ENCODE measurements at regions not wholly inside any gene's neighbourhood (a gene's known extent, or its start where the extent isn't known, plus 50 kb on each side); places are given as distances from the start of the nearest gene placed in this dataset.

DNA sequence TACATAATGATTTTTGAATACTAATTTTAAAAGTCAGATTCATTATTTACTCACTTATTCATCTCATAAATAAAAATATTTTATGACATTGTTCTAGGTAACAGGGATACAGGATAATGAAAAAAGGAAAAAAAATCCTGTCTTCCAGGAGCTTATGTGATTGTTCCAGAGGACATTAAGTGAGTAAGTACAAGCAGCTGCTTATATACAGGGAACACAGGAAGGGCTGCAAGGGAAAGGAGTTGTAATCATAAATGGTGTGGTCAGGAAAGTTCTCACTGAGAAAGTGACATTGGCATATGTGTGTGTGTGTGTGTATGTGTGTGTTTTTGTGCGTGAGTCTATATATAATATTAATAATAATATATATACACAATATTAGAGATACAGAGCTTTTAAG, 121.8 kb downstream of the HAO1 start:
- Histone ChIP-seq H3K4me3 (ENCODE audit: low read depth, low read length) (no peak overlapping the region), H3K27me3 (ENCODE audit: control insufficient read depth, insufficient read depth, low read length) (no peaks in the 10 kb centered on the region), H3K9me3 (ENCODE audit: control insufficient read depth, insufficient read depth, low read length) (no peaks in the 10 kb centered on the region), H3K27ac (ENCODE audit: low read depth, low read length) (no peak overlapping the region)
- POLR2A ChIA-PET: no interaction called here
- TF ChIP-seq, protein P1, sequence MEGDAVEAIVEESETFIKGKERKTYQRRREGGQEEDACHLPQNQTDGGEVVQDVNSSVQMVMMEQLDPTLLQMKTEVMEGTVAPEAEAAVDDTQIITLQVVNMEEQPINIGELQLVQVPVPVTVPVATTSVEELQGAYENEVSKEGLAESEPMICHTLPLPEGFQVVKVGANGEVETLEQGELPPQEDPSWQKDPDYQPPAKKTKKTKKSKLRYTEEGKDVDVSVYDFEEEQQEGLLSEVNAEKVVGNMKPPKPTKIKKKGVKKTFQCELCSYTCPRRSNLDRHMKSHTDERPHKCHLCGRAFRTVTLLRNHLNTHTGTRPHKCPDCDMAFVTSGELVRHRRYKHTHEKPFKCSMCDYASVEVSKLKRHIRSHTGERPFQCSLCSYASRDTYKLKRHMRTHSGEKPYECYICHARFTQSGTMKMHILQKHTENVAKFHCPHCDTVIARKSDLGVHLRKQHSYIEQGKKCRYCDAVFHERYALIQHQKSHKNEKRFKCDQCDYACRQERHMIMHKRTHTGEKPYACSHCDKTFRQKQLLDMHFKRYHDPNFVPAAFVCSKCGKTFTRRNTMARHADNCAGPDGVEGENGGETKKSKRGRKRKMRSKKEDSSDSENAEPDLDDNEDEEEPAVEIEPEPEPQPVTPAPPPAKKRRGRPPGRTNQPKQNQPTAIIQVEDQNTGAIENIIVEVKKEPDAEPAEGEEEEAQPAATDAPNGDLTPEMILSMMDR (IDR thresholded peaks at IDR 0.05; ENCODE audit: low read depth, low read length): no peak
- CTCF ChIA-PET: no interaction called here
- DNase-seq (ENCODE audit: low read depth, low spot score): no peak

DNA sequence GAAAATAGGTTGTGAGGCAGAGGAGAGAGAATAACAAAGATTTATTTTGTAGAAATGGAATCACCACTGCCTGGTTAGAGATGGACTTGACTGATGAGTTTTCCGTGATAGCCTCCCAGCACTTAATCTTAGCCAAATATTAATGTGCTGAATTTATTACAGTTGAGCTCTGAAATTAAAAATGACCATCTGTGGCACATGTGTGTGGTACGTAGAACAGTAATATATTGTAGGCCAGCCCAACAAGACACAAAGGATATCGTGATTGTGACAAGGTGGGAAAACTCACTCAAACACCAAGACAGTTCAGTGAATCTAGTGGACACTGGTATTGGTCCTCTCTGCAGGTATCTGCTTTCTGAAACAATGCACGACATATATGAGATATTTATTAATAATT, 119.4 kb downstream of the HAO1 start:
- H3K4me3 ChIP-seq (ENCODE audit: low read depth, low read length): no peak overlapping the region
- ChIA-PET POLR2A (no interaction called here), CTCF (no interaction called here)
- DNase-seq (ENCODE audit: low read depth, low spot score): no peak
- TF ChIP-seq, protein P1 (IDR thresholded peaks at IDR 0.05; ENCODE audit: low read depth, low read length): no peak
- no peak overlapping the region for H3K27ac ChIP-seq (ENCODE audit: low read depth, low read length)
- no peaks in the 10 kb centered on the region for H3K9me3 ChIP-seq (ENCODE audit: control insufficient read depth, insufficient read depth, low read length)
- H3K27me3 ChIP-seq (ENCODE audit: control insufficient read depth, insufficient read depth, low read length): no peaks in the 10 kb centered on the region

DNA sequence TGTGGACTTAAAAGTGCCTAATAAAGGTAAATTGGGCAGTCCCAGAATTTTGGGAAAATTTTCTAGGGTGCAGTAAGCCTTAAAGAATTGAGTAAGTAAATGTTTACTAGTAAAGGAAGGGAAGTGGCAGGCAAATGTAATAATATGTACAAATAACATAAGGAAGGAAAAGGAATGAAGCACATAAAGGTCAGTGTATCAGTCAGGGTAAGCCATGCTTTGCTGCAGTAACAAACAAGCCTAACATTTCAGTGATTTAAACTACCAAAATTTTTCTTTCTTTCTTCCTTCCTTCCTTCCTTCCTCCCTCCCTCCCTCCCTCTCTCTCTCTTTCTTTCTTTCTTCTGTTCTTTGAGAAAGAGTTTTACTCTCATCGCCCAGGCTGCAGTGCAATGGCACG, 117.5 kb downstream of the HAO1 start:
- TF ChIP-seq, protein P1 (IDR thresholded peaks at IDR 0.05; ENCODE audit: low read depth, low read length): no peak
- no peaks in the 10 kb centered on the region for H3K27me3 ChIP-seq (ENCODE audit: control insufficient read depth, insufficient read depth, low read length)
- DNase-seq (ENCODE audit: low read depth, low spot score): no peak
- ChIA-PET CTCF (no interaction called here), POLR2A (no interaction called here)
- no peak overlapping the region for H3K27ac ChIP-seq (ENCODE audit: low read depth, low read length)
- no peaks in the 10 kb centered on the region for H3K9me3 ChIP-seq (ENCODE audit: control insufficient read depth, insufficient read depth, low read length)
- no peak overlapping the region for H3K4me3 ChIP-seq (ENCODE audit: low read depth, low read length)

DNA sequence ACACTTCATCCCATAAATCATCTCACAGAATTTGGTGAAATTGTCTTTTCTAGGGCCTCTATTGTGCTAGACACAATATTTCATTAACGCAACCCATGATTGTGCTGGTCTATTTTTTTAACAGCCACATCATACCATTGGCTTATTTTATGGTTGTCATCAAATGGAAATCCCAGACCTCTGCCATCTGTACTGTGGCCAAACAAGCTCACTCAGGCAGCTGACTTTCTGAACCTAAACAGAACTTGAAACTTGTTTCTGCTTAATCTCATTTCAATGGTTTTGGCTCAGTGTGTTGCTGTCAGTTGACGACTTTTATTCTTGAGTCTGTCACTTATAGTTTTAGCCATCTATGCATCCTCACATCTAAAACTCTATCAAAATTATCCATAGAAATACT, 111.8 kb downstream of the HAO1 start:
- H3K9me3 ChIP-seq (ENCODE audit: control insufficient read depth, insufficient read depth, low read length): no peaks in the 10 kb centered on the region
- CTCF ChIA-PET: no interaction called here
- POLR2A ChIA-PET: no interaction called here
- TF ChIP-seq, protein P1 (IDR thresholded peaks at IDR 0.05; ENCODE audit: low read depth, low read length): no peak
- no peak for DNase-seq (ENCODE audit: low read depth, low spot score)
- no peak overlapping the region for H3K27ac ChIP-seq (ENCODE audit: low read depth, low read length)
- no peaks in the 10 kb centered on the region for H3K27me3 ChIP-seq (ENCODE audit: control insufficient read depth, insufficient read depth, low read length)
- no peak overlapping the region for H3K4me3 ChIP-seq (ENCODE audit: low read depth, low read length)

DNA sequence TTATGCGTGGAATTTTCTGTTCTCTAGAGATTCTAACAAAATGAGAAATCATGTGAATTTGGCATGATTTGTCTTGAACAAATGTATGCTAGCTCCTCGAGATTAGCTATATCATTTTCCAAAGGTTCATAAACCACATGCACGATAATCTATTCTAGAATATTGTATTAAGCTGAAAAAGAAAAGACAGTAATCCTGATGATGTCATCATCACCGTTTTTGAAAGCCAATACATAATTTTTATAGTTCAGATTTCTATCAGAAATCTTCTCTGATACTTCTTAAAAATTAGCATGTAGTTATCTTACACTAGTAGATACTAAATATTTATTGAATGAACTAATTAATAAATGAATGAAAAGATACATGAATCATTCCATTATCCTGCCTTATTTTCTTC, 111.2 kb downstream of the HAO1 start:
- ChIA-PET POLR2A (no interaction called here), CTCF (no interaction called here)
- H3K27ac ChIP-seq (ENCODE audit: low read depth, low read length): no peak overlapping the region
- no peaks in the 10 kb centered on the region for H3K27me3 ChIP-seq (ENCODE audit: control insufficient read depth, insufficient read depth, low read length)
- H3K4me3 ChIP-seq (ENCODE audit: low read depth, low read length): no peak overlapping the region
- no peaks in the 10 kb centered on the region for H3K9me3 ChIP-seq (ENCODE audit: control insufficient read depth, insufficient read depth, low read length)
- no peak for DNase-seq (ENCODE audit: low read depth, low spot score)
- TF ChIP-seq, protein P1 (IDR thresholded peaks at IDR 0.05; ENCODE audit: low read depth, low read length): no peak
